NT2/D1 (cell line): ENCODE measurements at regions not wholly inside any gene's neighbourhood (a gene's known extent, or its start where the extent isn't known, plus 50 kb on each side); places are given as distances from the start of the nearest gene placed in this dataset.

Experiments used
- YY1 ChIP-seq: IDR thresholded peaks from 2 replicates; pipeline ENCODE4 v1.6.1; 2011; ENCODE audit not compliant: insufficient read length, insufficient read depth
- ZNF274 ChIP-seq: IDR thresholded peaks from 2 replicates; pipeline ENCODE4 v1.6.1; 2011; ENCODE audit warnings: mild to moderate bottlenecking, low read depth, low read length

GRCh38 chr20:39983183-39983582 is 705.9 kb downstream of the MAFB start:
- TF ChIP-seq YY1 = no peak
- no peak for TF ChIP-seq ZNF274
